ENCODE measurements at regions not wholly inside any gene's neighbourhood (a gene's known extent, or its start where the extent isn't known, plus 50 kb on each side); places are given as distances from the start of the nearest gene placed in this dataset.

DNA sequence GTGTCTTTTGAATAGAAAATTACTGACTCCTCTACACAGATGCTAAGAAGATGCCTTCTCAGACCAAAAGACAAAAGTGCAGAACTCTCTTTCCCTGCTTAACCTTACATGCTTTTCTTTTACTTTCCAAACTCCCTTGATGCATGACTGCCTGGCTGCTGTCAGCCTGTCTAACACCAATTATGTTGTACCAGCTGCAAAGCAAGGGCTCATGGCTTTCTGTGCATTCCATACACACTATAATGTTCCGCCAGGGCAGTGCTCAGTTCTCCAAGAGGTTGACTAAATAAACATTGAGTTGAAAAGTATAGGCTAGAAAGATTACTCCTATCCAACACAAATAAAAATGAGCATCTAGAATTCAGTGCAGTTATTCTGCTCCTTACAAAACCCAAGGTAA lies 330.4 kb upstream of the NBEA start:
- intact Hi-C loops (cut with micrococcal nuclease) = no loop called here

DNA sequence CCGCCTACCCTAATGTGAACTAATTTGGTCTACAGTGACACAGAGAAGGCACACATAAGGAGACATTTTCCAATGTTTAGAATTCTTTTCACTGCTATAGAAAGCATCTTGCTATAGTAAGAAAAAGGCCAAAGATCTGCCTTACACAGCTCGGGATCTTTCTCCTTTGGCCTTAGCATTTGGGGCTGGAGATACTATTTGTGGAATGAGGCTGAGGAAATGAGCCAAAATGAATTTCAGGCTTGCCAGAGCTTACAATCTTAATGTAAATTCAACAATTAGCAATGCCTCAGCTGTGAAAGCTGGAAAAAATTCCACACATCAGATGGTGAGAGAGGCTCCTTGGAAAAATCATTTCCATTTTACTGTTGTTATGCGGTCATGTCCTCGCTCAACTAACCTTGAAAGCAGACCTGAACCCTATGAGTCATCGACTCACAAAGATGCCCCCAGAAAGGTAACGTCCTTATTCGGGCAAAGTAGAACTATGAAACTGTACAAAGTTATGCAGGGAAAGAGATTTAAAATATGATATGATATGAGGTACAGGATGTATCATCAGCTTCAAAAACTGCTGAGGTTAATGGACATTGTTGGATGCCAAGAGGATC lies 324.5 kb upstream of the NBEA start:
- intact Hi-C loops (cut with micrococcal nuclease) = no loop called here

DNA sequence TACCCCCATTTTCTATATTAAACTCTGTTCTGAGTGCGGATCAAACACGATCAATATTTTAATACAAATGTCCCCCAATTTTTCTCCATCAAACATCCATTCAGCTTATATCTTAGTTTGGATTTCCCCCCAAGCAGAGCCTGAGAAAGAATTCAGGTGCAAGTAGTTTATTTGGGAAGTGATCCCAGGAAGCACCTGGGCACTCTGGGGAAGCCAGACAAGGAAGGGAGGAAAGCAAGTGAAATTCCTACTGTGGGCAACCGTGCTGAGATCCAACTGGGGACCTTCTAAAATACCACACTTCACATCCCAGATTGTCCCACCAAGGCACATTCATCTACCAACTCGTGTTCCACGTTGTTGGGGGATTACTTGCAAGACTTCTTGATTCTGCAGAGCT lies 323.4 kb upstream of the NBEA start:
- intact Hi-C loops (cut with micrococcal nuclease) = no loop called here

DNA sequence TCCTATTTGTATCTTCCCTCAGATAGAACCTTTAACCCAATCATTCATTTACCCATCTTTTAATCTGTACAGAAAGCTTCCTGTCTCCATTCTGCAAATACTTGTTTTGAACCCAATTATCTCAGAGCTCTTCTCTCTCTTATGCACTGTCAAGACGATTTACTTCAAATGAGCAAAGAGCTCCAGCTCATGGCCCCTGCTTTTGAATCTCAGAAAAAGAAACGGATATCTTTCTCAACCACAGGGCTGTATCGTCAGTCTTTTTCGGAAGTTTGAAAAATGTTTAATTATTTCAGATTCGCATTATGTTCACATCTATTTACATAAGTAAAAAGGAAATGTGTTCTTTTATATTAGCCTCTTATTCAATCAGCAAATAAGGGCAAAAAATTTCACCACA lies 322.7 kb upstream of the NBEA start:
- intact Hi-C loops (cut with micrococcal nuclease) = no loop called here

DNA sequence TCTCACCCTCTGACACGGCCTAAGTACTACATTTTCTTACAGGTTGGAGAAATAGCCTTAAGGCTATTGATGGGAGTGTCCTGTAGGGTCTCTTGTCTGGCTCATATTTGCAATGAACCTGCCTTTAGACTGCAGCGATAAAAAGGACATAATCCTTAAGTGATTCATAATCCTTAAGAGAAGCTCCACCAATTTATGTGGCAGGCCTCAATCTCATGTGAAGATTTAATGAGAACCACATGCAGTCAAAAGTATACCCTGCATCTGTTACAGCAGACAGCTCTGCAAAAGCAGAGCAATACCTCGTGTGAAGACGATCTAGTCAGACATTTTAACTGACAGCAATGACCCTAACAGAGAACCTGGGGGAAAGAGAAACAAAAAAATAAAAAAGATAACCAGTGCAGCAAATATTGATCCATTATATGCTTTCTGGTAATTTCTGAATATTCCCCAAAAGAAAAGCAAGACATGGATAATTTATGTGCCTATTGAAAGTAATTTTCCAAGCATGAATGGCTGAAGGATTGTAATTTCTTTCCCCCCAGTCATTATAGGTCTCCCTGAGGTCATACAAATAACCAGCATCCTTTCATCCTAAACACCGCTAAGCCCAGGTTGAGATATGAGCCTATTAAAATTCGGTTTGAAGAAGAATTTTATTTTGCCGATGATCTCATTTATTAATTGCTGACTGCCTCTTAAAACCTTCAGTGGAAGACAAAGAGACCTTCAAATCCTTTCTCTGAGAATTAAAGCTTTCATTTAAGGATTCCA lies 321.8 kb upstream of the NBEA start:
- intact Hi-C loops (cut with micrococcal nuclease) = no loop called here

DNA sequence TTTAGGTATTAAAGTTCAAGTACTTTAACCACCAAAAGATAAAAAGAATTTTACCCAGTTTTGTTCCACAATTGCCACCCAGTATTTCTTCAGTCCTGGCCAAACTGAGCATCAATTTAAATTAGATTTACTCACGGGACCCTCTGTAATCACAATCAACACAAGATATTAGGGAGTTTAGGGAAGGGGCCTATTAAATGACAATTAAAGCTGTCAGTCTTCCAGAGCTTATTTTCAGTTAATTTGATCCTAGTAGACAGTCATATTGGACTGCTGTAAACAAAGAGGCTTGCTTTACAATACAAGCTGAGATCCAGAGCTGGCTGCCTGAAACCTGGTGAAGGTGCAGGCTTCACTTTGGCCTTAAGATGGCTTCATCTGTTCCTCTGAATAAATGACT lies 321.2 kb upstream of the NBEA start:
- intact Hi-C loops (cut with micrococcal nuclease) = no loop called here

DNA sequence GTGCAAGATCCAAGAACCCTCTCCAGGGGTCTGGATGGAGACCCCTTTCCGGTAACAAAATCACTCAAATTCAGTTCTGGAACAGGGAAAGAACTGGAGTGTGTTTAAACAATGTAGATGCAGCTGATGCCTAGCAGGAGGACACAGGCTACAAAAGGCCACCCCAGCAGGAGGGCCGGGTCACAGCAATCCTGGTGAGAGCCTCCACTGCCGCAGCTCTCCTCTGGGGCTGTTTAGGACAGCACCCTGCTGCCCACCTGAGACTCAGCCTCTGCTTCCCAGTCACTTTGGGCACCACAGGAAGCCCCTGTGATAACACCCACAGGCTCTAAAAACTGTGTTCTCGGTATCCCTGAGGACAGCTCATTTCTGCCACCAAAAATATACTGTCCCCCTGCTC lies 318.7 kb upstream of the NBEA start:
- intact Hi-C loops (cut with micrococcal nuclease) = no loop called here

DNA sequence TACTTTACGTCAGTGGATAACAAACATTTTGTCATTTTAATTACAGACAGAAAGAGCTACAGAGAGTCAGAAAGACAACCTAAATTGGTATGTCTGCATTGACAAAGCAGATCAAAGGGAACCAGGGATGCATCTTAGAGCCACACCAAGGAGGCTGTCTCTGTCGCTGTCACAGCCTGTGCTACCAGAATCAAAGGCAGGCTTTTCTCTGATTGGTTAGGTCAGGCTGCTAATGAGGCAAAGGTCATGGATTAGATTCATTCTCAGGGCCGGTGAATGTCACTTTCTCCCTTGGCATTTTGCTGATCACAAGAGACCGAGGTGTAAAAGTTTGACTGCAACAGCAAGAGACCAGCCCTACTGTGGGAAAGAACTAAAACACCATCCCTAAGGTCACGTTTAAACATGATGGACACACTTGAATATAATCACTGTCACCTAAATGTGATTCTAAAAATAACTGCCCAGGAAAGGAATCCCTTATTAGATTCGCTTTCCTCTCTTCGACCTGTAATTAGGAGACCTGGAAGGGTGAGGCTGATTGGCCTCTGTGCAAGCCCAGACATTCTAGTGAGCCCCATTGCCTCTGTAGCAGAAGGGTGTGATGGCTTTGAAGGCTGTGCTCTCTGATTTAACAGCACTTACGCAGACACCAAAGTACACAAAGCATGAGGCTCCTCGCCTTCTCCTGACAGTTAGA lies 314.4 kb upstream of the NBEA start:
- intact Hi-C loops (cut with micrococcal nuclease) = no loop called here

DNA sequence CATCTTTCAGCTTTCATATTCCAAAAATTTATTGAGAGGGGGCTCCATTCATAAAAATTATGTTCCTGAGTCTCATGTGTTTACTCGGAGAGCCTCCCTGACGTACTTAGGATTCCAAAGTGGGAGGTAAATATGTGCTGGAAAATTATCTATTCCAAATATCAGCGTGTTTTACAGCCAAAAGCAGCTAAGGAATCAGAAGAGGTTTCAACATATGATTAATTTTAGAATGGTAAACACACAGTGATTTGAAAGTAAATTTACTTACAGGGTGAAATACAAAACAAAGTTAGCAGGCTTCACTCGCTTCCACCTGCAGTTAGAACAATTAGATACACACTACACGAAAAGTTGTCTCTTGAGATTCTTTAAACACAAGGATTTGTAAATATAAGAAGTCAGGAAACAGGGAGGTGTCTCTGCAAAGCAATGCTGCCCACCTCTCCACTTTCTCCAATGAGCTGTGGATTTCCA lies 313.8 kb upstream of the NBEA start:
- intact Hi-C loops (cut with micrococcal nuclease) = no loop called here

DNA sequence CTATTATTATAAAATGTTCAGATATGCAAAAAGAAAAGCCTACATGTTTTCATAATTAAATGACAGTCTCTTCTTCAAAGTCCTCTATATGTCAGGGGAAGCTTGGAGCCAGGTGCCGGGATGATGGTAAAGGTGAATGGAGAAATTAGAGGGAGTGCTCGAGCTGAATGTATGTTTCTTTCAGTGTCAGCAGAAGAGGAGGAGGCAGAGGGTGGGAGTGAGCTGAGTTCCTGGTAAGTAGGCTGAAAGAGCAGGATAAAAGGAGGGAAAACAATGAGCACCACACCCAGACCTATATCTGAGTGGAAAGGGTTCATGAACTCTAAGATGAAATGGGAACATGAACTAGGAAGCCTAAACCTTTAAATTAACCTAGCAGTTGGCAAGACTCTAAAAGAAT lies 307.6 kb upstream of the NBEA start:
- intact Hi-C loops (cut with micrococcal nuclease) = no loop called here

DNA sequence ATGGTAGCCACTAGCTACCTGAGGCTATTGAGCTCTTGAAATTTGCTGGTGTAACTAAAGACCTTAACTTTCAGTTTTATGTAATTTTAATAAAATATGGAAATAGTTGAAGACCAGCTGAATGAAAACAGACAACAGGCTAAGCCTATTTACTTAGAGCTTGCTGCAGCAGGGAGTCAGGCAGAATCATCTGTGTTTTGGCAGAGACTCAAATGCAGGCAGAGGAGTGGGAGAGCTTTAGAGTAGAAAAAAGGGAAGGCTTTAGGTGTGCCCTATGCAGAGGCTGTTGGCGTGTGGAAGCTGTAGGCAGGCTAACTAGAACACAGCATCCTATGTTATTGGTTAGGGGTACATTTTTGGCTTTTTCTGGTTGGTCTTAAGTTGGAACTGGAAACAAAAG lies 304.9 kb upstream of the NBEA start:
- intact Hi-C loops (cut with micrococcal nuclease) = no loop called here

DNA sequence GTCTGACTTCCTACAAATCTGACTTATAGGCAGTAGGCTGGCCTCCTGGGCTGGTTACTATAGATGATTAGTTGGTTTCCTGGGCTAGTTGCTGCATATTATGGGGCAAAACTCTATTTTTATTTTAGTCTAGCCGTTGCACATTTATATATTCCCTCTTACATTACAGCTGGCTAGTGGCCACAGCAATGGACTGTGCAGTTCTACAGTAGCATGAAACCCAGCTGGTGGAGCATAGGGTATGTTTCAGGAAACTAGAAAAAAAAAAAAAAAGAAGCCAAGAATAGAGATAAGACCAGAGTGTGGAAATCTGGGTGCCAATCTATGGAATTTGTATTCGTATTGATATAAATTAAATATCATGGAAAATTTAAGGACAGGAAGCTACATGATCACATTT lies 304.4 kb upstream of the NBEA start:
- intact Hi-C loops (cut with micrococcal nuclease) = no loop called here

DNA sequence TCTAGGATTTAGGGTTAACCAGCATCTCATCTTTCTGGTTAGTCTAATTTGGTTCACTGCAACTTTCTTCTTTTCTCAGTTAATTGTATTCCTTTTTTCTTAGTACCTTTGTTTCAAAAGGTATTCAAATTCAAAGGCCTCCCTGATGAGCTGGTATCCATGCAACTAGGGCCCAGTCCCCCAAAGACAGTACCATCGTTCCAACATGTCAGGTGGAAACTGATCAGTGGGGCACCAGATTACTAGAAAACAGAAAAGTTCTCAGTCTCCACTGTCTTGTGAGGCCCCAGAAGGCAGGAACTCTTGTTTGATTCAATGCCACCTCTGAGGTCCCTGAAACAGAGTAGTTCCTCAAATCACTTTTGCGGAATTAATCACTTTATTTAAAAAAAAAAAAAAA lies 303.2 kb upstream of the NBEA start:
- intact Hi-C loops (cut with micrococcal nuclease) = no loop called here

DNA sequence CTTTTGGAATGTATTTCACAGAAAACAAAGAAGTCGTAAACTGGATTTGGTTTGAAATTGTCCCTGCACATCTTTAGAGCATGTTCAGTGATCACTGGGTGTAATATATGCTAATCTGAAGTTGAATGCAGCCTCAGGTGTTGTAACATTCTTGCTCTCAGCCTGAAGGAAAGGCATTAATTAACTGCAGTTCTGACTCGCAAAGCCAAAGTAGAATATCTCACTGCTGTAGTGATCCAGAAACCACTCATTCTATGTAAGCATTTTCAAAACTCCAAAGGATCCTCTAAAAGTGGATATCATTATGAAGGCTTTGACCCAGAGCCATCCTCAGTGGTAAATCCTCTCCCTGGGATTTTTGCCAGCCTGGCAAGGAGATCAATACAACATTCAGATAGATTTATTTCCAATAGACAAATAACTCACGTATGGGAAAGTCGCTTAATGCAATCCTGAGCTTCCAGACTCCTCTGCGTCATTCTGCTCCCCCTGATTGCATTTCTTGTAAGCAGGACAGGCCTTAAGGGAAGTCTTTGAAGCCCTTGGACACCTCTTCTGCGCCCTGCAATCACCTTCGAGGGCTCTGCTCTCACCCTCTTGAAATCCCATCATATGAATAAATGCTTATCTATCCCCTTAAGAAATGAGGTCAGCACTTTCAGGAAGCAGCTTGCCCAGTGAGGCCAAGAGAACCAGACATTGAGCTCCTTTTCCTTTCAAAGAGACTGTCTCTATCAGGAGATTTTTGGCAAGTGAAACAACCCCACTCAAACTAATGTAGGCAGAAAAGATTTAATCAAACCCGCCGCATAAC lies 301.7 kb upstream of the NBEA start:
- intact Hi-C loops (cut with micrococcal nuclease) = no loop called here

DNA sequence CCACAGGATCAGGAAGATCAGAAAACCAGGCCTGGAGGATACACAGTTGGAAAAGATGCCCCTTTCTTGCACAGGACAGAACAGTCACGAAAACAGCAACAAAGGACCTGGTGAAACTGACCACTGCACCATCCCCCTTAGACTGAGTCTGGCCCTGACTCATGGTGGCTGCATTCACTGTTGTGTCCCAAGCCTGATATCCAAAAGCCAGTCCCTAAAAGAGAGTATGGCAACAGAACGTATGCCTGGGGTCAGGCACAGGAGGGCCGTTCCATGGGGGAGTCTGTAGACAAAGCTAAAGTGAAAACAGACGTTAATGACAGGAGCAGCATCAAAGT lies 301.1 kb upstream of the NBEA start:
- intact Hi-C loops (cut with micrococcal nuclease) = no loop called here

DNA sequence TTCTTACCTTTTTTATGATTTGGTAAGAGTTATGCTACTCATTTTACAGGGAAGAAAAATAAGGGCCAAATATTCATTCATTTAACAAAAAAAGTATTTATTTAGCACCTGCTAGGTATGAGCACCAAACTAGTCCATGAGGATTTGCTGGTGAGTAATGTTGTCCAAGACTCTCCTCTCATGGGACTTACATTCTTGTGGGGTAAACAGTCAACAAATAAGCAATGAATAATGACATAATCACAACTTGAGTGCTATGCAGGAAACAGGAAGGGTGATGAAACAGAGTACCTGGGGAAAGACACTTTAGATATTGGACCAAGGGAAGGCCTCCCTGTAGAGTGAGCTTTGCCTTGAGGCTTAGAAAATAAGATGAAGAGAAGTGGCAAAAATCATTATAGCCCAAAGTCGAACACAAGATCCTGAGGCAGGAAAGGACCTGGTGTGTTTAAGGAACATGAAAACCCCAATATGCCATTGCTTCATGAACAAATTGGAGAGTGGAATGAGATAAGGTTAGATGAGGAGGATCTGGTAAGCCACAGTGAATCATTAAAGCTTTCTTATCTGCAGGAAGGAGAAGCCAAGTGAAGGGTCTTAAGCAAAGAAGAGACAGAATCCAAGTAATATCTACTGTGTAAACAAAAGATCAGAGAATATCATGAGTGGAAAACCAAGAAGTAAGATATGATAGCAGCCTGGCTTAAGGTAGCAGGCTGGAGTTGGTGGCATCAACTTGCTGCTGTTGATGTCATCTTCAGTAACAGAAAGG lies 294.5 kb upstream of the NBEA start:
- intact Hi-C loops (cut with micrococcal nuclease) = no loop called here

DNA sequence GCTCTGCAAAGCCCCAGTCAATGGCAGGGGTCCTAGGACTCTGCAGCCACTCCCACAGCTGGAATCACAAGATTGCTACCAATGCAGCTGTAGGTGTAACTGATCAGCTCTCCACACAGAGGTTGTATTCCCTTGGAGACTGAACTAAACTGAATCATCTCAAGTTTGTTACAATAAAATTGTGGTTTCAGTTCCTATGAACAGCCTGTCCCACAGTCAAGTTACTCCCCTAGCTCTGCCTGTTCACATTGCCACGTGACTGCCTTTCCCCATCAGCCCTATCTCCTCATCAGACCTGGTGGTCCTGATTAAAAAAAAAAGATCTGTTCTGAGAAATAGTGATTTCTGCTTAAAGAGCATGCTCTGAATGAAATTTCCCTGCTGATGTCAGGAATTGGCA lies 287.9 kb upstream of the NBEA start:
- intact Hi-C loops (cut with micrococcal nuclease) = no loop called here

DNA sequence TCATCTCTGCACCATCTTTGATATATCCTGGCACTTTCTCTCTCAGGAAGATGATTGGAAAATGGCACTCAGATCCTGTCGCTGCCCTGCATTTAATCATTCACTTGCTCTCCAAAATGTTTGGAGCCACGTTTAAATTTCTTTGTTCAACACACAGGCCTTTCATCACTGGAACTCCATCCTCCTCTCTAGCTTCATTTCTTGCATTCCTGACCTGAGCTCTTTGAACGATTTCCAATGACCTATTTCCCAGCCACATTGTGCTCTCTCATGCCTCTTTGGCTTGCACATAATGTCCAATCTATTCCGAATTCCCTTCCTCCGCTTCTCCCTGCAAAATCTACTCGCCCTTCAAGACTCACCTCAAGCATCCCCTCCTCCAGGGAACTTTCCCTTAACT lies 287.4 kb upstream of the NBEA start:
- intact Hi-C loops (cut with micrococcal nuclease) = no loop called here

DNA sequence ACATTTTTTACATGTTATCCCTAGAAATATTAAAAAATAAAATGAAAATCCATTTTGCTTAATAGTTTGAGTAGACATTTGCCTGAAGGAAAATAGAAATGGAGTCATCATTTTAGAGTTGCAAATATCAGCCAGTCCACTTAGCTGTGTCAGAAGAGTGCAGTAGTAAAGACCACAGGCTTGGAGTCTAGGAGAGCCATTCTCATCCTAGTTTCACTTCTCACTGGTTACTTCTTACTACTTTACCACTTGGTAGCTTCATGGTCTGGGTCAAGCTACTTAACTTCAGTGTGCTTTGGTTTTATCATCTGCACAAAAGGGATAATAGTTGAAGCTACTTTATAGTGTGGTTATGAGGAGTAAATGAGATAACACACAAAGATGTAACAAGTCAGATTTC lies 286.5 kb upstream of the NBEA start:
- intact Hi-C loops (cut with micrococcal nuclease) = no loop called here

DNA sequence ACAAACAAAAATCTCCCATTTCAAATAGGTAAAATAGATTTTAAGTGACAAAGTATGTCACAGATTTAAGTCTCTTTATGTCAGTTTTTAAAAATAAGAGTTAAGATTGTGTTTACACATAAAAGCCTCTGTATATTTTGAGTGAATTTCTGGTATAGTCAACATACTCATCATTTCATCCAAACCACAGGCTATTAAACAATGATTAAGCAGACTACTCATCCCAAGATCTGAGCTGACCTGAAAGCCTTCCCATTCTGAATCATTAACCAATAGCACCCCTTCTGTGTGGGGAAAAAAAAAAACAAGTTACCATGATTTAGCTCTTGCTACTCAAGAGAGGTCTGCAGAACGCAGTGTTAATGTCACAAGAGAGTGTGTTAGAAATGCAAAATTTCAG lies 284.4 kb upstream of the NBEA start:
- intact Hi-C loops (cut with micrococcal nuclease) = no loop called here

All from T-helper 1 cell treated with Interleukin-12 subunit alpha and Interleukin-12 subunit beta and Interleukin-4 antibody, amounts not matched to agents 30 ng/mL and 1 ng/mL, for 36 hours (primary cell).